ENCODE measurements at regions not wholly inside any gene's neighbourhood (a gene's known extent, or its start where the extent isn't known, plus 50 kb on each side); places are given as distances from the start of the nearest gene placed in this dataset.

- peaks cover 0 to 4% (median 0%) of the 10 kb centered on the region in 5 donors for H3K27me3 Mint-ChIP-seq
- POLR2A ChIA-PET = no interaction called here
These were observed 67.3 kb upstream of the RXRA start for GRCh38 chr9:134258828-134259546.

GRCh38 chr9:134259708-134260107 is 66.5 kb upstream of the RXRA start:
- POLR2A ChIA-PET = no interaction called here

More at GRCh38 chr9:134258828-134259546, 67.3 kb upstream of the RXRA start:
- Mint-ChIP-seq H3K4me3 (no peak overlapping the region), H3K27ac (no peak overlapping the region), H3K9me3 (no peaks in the 10 kb centered on the region), H3K4me1 (peaks cover 0 to 2% (median under 1%) of the 10 kb centered on the region in 4 donors), H3K36me3 (no peaks in the 10 kb centered on the region)
- ATAC-seq (no peak), DNase-seq (no peak)

GRCh38 chr9:134260801-134261200 is 65.5 kb upstream of the RXRA start:
- POLR2A ChIA-PET = no interaction called here
- no peak for DNase-seq
- Mint-ChIP-seq H3K4me1 (peaks cover 0 to 2% (median 0%) of the 10 kb centered on the region in 4 donors), H3K36me3 (no peaks in the 10 kb centered on the region), H3K4me3 (no peak overlapping the region), H3K9me3 (no peaks in the 10 kb centered on the region), H3K27me3 (peaks cover 1 to 17% (median 5%) of the 10 kb centered on the region in 5 donors), H3K27ac (no peak overlapping the region)
- no peak for ATAC-seq

More at GRCh38 chr9:134259708-134260107, 66.5 kb upstream of the RXRA start:
- H3K27ac Mint-ChIP-seq = peak overlapping the region in 1 of 10 donors; percentile 33
- H3K4me3 Mint-ChIP-seq = no peak overlapping the region
- no peak for ATAC-seq
- DNase-seq = no peak
- H3K9me3 Mint-ChIP-seq = no peaks in the 10 kb centered on the region
- H3K36me3 Mint-ChIP-seq = no peaks in the 10 kb centered on the region
- H3K4me1 Mint-ChIP-seq = peaks cover 0 to 2% (median 0%) of the 10 kb centered on the region in 4 donors
- peaks cover 0 to 7% (median 0%) of the 10 kb centered on the region in 5 donors for H3K27me3 Mint-ChIP-seq

- POLR2A ChIA-PET = no interaction called here
- DNase-seq = no peak
- H3K4me1 Mint-ChIP-seq = peaks cover 0 to 2% (median 0%) of the 10 kb centered on the region in 4 donors
- peaks cover 9 to 27% (median 16%) of the 10 kb centered on the region in 5 donors for H3K27me3 Mint-ChIP-seq
- H3K36me3 Mint-ChIP-seq = no peaks in the 10 kb centered on the region
- H3K27ac Mint-ChIP-seq = peak overlapping the region in 2 of 10 donors; percentile 48 to 62
- no peak for ATAC-seq
- no peak overlapping the region for H3K4me3 Mint-ChIP-seq
- no peaks in the 10 kb centered on the region for H3K9me3 Mint-ChIP-seq
These were observed 64.2 kb upstream of the RXRA start for GRCh38 chr9:134262035-134262434.

- DNase-seq (no peak), ATAC-seq (no peak)
- POLR2A ChIA-PET = no interaction called here
- Mint-ChIP-seq H3K9me3 (no peaks in the 10 kb centered on the region), H3K36me3 (no peaks in the 10 kb centered on the region), H3K27me3 (peaks cover 9 to 27% (median 16%) of the 10 kb centered on the region in 5 donors), H3K4me3 (no peak overlapping the region), H3K4me1 (peaks cover 0 to 11% (median 4%) of the 10 kb centered on the region in 4 donors), H3K27ac (no peak overlapping the region)
These were observed 62.7 kb upstream of the RXRA start for GRCh38 chr9:134263596-134263995.

GRCh38 chr9:134264169-134264568 is 62.1 kb upstream of the RXRA start:
- no peak for ATAC-seq
- DNase-seq = no peak
- POLR2A ChIA-PET = no interaction called here
- Mint-ChIP-seq H3K4me3 (no peak overlapping the region), H3K27ac (no peak overlapping the region), H3K4me1 (peaks cover 0 to 14% (median 4%) of the 10 kb centered on the region in 4 donors), H3K9me3 (peaks cover 0 to 1% (median 0%) of the 10 kb centered on the region in 9 donors), H3K36me3 (no peaks in the 10 kb centered on the region), H3K27me3 (peaks cover 9 to 27% (median 16%) of the 10 kb centered on the region in 5 donors)

GRCh38 chr9:134265078-134265477 is 61.2 kb upstream of the RXRA start:
- DNase-seq = no peak
- Mint-ChIP-seq H3K27me3 (peaks cover 9 to 30% (median 19%) of the 10 kb centered on the region in 5 donors), H3K9me3 (peaks cover 0 to 2% (median 0%) of the 10 kb centered on the region in 9 donors), H3K4me3 (no peak overlapping the region), H3K27ac (no peak overlapping the region), H3K36me3 (no peaks in the 10 kb centered on the region), H3K4me1 (peaks cover 0 to 20% (median 4%) of the 10 kb centered on the region in 4 donors)
- POLR2A ChIA-PET = interaction anchor here (0.6 kb wide), 1 partner anchor 41 kb away, joined by 3 read pairs; no protein-coding TSS in a partner anchor
- ATAC-seq = no peak

- ATAC-seq (no peak), DNase-seq (no peak)
- POLR2A ChIA-PET = no interaction called here
- Mint-ChIP-seq H3K9me3 (peaks cover 0 to 2% (median 0%) of the 10 kb centered on the region in 9 donors), H3K36me3 (no peaks in the 10 kb centered on the region), H3K4me1 (peaks cover 0 to 22% (median 4%) of the 10 kb centered on the region in 4 donors), H3K27ac (peak overlapping the region in 1 of 10 donors; percentile 73), H3K27me3 (peaks cover 9 to 30% (median 20%) of the 10 kb centered on the region in 5 donors), H3K4me3 (no peak overlapping the region)
These were observed 59.8 kb upstream of the RXRA start for GRCh38 chr9:134266418-134266817.

GRCh38 chr9:134267305-134267880 is 58.9 kb upstream of the RXRA start:
- ATAC-seq (no peak), DNase-seq (no peak)
- H3K4me1 Mint-ChIP-seq = peaks cover 0 to 27% (median 4%) of the 10 kb centered on the region in 4 donors
- no peak overlapping the region for H3K27ac Mint-ChIP-seq
- peaks cover 0 to 2% (median 0%) of the 10 kb centered on the region in 9 donors for H3K9me3 Mint-ChIP-seq
- H3K27me3 Mint-ChIP-seq = peaks cover 9 to 31% (median 20%) of the 10 kb centered on the region in 5 donors
- no peaks in the 10 kb centered on the region for H3K36me3 Mint-ChIP-seq
- H3K4me3 Mint-ChIP-seq = no peak overlapping the region
- POLR2A ChIA-PET = no interaction called here

- ATAC-seq = peak in 1 of 2 donors; percentile 30
- peaks cover 0 to 2% (median 0%) of the 10 kb centered on the region in 9 donors for H3K9me3 Mint-ChIP-seq
- POLR2A ChIA-PET = no interaction called here
- no peaks in the 10 kb centered on the region for H3K36me3 Mint-ChIP-seq
- H3K27ac Mint-ChIP-seq = peak overlapping the region in 1 of 10 donors; percentile 9
- DNase-seq = no peak
- peak overlapping the region in 1 of 10 donors; percentile 21 for H3K4me3 Mint-ChIP-seq
- H3K27me3 Mint-ChIP-seq = peaks cover 9 to 31% (median 20%) of the 10 kb centered on the region in 5 donors
- peaks cover 0 to 27% (median 4%) of the 10 kb centered on the region in 4 donors for H3K4me1 Mint-ChIP-seq
These were observed 58.2 kb upstream of the RXRA start for GRCh38 chr9:134267881-134268724.

- POLR2A ChIA-PET = no interaction called here
- no peaks in the 10 kb centered on the region for H3K36me3 Mint-ChIP-seq
- no peak overlapping the region for H3K4me3 Mint-ChIP-seq
- H3K4me1 Mint-ChIP-seq = peaks cover 0 to 25% (median 4%) of the 10 kb centered on the region in 4 donors
- DNase-seq (no peak), ATAC-seq (no peak)
- H3K27me3 Mint-ChIP-seq = peaks cover 9 to 35% (median 24%) of the 10 kb centered on the region in 5 donors
- peak overlapping the region in 2 of 10 donors; percentile 40 to 44 for H3K27ac Mint-ChIP-seq
- peaks cover 0 to 2% (median 0%) of the 10 kb centered on the region in 9 donors for H3K9me3 Mint-ChIP-seq
These were observed 57.5 kb upstream of the RXRA start for GRCh38 chr9:134268747-134269146.
